Chondrocyte (in vitro differentiated cells): ENCODE measurements at regions not wholly inside any gene's neighbourhood (a gene's known extent, or its start where the extent isn't known, plus 50 kb on each side); places are given as distances from the start of the nearest gene placed in this dataset.

Source experiments
- DNase-seq: peaks from one replicate; pipeline ENCODE4 v3.0.0; 2021; ENCODE audit warnings: mixed read lengths, low spot score
- H3K27ac Mint-ChIP-seq: one replicate; pipeline ENCODE4 v1.8.0; 2021; ENCODE audit warnings: mild to moderate bottlenecking, moderate library complexity, mixed read lengths; ENCODE audit not compliant: unreplicated experiment
- H3K27me3 Mint-ChIP-seq: 2 replicates; pipeline ENCODE4 v1.8.0; 2021; ENCODE audit warnings: low read depth, mixed read lengths
- H3K36me3 Mint-ChIP-seq: 2 replicates; pipeline ENCODE4 v1.8.0; 2021; ENCODE audit warnings: low read depth, mixed read lengths
- H3K4me1 Mint-ChIP-seq: 2 replicates; pipeline ENCODE4 v1.8.0; 2021; ENCODE audit warnings: low read depth, mild to moderate bottlenecking, mixed read lengths
- H3K4me3 Mint-ChIP-seq: one replicate; pipeline ENCODE4 v1.8.0; 2021; ENCODE audit warnings: mild to moderate bottlenecking, moderate library complexity, mixed read lengths; ENCODE audit not compliant: unreplicated experiment
- H3K9me3 Mint-ChIP-seq: 2 replicates; pipeline ENCODE4 v1.8.0; 2021; ENCODE audit warnings: low read depth, mixed read lengths
- CTCF ChIP-seq: fragments of 200-600 bp; sonication (generic); IDR thresholded peaks from 2 replicates; pipeline ENCODE4 v1.5.0; 2021; ENCODE audit warnings: antibody characterized with exemption, mild to moderate bottlenecking, moderate library complexity

GRCh38 chr13:47211106-47211505 lies 314.3 kb upstream of the HTR2A start:
- H3K9me3 Mint-ChIP-seq, result no peaks in the 10 kb centered on the region
- H3K36me3 Mint-ChIP-seq, result no peaks in the 10 kb centered on the region
- TF ChIP-seq CTCF, result no peak
- no peak overlapping the region for H3K27ac Mint-ChIP-seq
- no peaks in the 10 kb centered on the region for H3K27me3 Mint-ChIP-seq
- no peak for DNase-seq
- no peak overlapping the region for H3K4me3 Mint-ChIP-seq
- H3K4me1 Mint-ChIP-seq, result peaks cover 6% of the 10 kb centered on the region

- no peaks in the 10 kb centered on the region for H3K27me3 Mint-ChIP-seq
- peaks cover 8% of the 10 kb centered on the region for H3K9me3 Mint-ChIP-seq
- TF ChIP-seq CTCF, result no peak
- H3K27ac Mint-ChIP-seq, result no peak overlapping the region
- no peaks in the 10 kb centered on the region for H3K36me3 Mint-ChIP-seq
- DNase-seq, result no peak
- no peak overlapping the region for H3K4me3 Mint-ChIP-seq
- H3K4me1 Mint-ChIP-seq, result no peaks in the 10 kb centered on the region
Measured at GRCh38 chr13:47206111-47206510, 309.3 kb upstream of the HTR2A start.

- Mint-ChIP-seq H3K27ac (no peak overlapping the region), H3K36me3 (no peaks in the 10 kb centered on the region), H3K4me3 (no peak overlapping the region), H3K9me3 (peaks cover 3% of the 10 kb centered on the region), H3K27me3 (peaks cover 13% of the 10 kb centered on the region), H3K4me1 (no peaks in the 10 kb centered on the region)
- no peak for DNase-seq
- TF ChIP-seq CTCF, result no peak
Measured at GRCh38 chr13:47190696-47191305, 293.9 kb upstream of the HTR2A start.

DNA sequence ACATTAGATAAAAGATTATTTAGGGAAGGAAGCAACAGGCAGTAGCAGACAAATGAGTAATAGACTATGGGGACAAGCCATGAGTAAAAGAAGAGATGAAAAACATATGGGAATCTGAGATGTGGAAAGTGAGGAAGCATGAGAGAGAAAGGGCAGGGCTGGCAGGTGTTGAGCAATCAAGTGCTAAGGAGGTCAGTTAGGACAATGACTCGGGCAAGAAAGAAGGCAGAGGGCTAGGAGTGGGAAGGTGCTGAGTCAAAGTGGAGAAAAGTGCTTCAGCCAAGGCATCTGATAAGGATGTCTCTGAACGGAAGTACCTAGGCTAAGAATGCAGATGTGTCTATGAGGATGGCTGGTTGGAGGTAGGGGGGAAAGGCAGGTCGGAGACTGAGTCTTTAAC lies 291.9 kb upstream of the HTR2A start:
- Mint-ChIP-seq H3K9me3 (peaks cover 3% of the 10 kb centered on the region), H3K4me1 (peaks cover 9% of the 10 kb centered on the region), H3K4me3 (no peak overlapping the region), H3K27ac (no peak overlapping the region), H3K36me3 (no peaks in the 10 kb centered on the region), H3K27me3 (peaks cover 8% of the 10 kb centered on the region)
- TF ChIP-seq CTCF, result no peak
- DNase-seq, result no peak

- Mint-ChIP-seq H3K4me3 (no peak overlapping the region), H3K9me3 (peaks cover 3% of the 10 kb centered on the region), H3K27ac (no peak overlapping the region), H3K36me3 (no peaks in the 10 kb centered on the region), H3K27me3 (peaks cover 8% of the 10 kb centered on the region), H3K4me1 (peaks cover 10% of the 10 kb centered on the region)
- no peak for DNase-seq
- no peak for TF ChIP-seq CTCF
Measured at GRCh38 chr13:47186471-47186870, 289.6 kb upstream of the HTR2A start.
